Suppressor macrophage (primary cell): ENCODE measurements at regions not wholly inside any gene's neighbourhood (a gene's known extent, or its start where the extent isn't known, plus 50 kb on each side); places are given as distances from the start of the nearest gene placed in this dataset.
A peak's percentile ranks its signal among the peaks of the same experiment; 100 is the strongest.

Experiments used
- DNase-seq, 4 experiments: peaks; one replicate each; pipeline ENCODE4 v3.0.0-alpha.2; 2020 to 2022

- DNase-seq = no peak
These were observed 158.3 kb downstream of the MTX2 start for GRCh38 chr2:176427549-176427948.

GRCh38 chr2:176428944-176429469 is 159.8 kb downstream of the MTX2 start:
- DNase-seq = peak in 2 of 4 experiments; percentile 4 to 10

GRCh38 chr2:176432434-176432833 is 163.2 kb downstream of the MTX2 start:
- DNase-seq = no peak

GRCh38 chr2:176435729-176436128 is 166.5 kb downstream of the MTX2 start:
- no peak for DNase-seq

- no peak for DNase-seq
These were observed 174.7 kb downstream of the MTX2 start for GRCh38 chr2:176443946-176444345.

- no peak for DNase-seq
These were observed 176.7 kb downstream of the MTX2 start for GRCh38 chr2:176445956-176446355.

GRCh38 chr2:176446718-176447414 is 177.6 kb downstream of the MTX2 start:
- no peak for DNase-seq

GRCh38 chr2:176447616-176448015 is 178.4 kb downstream of the MTX2 start:
- DNase-seq = no peak

- no peak for DNase-seq
These were observed 180.6 kb downstream of the MTX2 start for GRCh38 chr2:176449852-176450251.

GRCh38 chr2:176453784-176454183 is 184.5 kb downstream of the MTX2 start:
- no peak for DNase-seq

GRCh38 chr2:176454893-176455815 is 185.9 kb downstream of the MTX2 start:
- DNase-seq = peak; percentile 76 to 93 (median 88)

GRCh38 chr2:176455816-176456291 is 186.6 kb downstream of the MTX2 start:
- peak; percentile 3 to 40 (median 34) for DNase-seq

GRCh38 chr2:176457481-176457880 is 188.2 kb downstream of the MTX2 start:
- DNase-seq = no peak

- no peak for DNase-seq
These were observed 192.0 kb downstream of the MTX2 start for GRCh38 chr2:176461098-176461808.

GRCh38 chr2:176461809-176462670 is 192.8 kb downstream of the MTX2 start:
- no peak for DNase-seq

GRCh38 chr2:176463546-176463945 is 194.3 kb downstream of the MTX2 start:
- DNase-seq = no peak

GRCh38 chr2:176464886-176465564 is 195.8 kb downstream of the MTX2 start:
- DNase-seq = no peak

- DNase-seq = no peak
These were observed 197.7 kb downstream of the MTX2 start for GRCh38 chr2:176466918-176467452.

GRCh38 chr2:176467595-176467994 is 198.4 kb downstream of the MTX2 start:
- DNase-seq = no peak

GRCh38 chr2:176468457-176469113 is 199.3 kb downstream of the MTX2 start:
- no peak for DNase-seq
